ENCODE measurements at regions not wholly inside any gene's neighbourhood (a gene's known extent, or its start where the extent isn't known, plus 50 kb on each side); places are given as distances from the start of the nearest gene placed in this dataset.

DNA sequence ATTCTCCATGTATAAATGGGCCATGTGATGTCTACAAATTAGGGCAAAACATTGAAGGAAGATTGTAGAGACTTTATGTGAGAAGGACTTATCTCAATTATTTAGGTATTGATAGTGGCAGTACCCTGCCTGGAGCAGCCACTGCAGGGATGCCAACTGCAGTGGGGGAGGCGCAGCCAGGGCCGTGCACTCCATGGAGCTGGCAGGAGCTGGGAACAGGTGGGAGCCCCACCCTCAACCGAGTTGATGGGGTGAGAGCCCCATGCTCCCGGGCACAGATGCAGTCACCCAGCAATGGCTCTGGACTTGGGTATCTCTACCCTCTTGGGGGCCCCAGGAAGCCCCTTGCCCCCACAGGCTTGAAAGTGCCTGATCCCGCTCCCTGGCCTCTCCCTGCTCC lies 564.3 kb downstream of the SLC4A3 start:
- Histone ChIP-seq H3K36me3 (no peaks in the 10 kb centered on the region), H3K4me3 (no peak overlapping the region), H3K27ac (no peak overlapping the region), H3K4me1 (replicated peaks) (peaks cover 9% of the 10 kb centered on the region), H3K9me3 (replicated peaks) (peaks cover 3% of the 10 kb centered on the region; the same call in 1 of the 2 replicates), H3K27me3 (replicated peaks) (no peaks in the 10 kb centered on the region)
- DNase-seq (ENCODE audit: low read depth in 1 of 2, low spot score in 2 of 2): no peak

GRCh38 chr2:220192994-220193753 lies 565.7 kb downstream of the SLC4A3 start:
- H3K4me3 ChIP-seq: no peak overlapping the region
- no peaks in the 10 kb centered on the region for H3K27me3 ChIP-seq (replicated peaks)
- no peaks in the 10 kb centered on the region for H3K36me3 ChIP-seq
- no peak overlapping the region for H3K27ac ChIP-seq
- peaks cover 9% of the 10 kb centered on the region for H3K4me1 ChIP-seq (replicated peaks)
- H3K9me3 ChIP-seq (replicated peaks): peaks cover 3% of the 10 kb centered on the region; the same call in 1 of the 2 replicates
- DNase-seq (ENCODE audit: low read depth in 1 of 2, low spot score in 2 of 2): peak in 1 of 2 experiments; percentile 22

GRCh38 chr2:220194630-220195584 lies 567.5 kb downstream of the SLC4A3 start:
- Histone ChIP-seq H3K4me1 (replicated peaks) (peaks cover 9% of the 10 kb centered on the region), H3K9me3 (replicated peaks) (peaks cover 3% of the 10 kb centered on the region; the same call in 1 of the 2 replicates), H3K27me3 (replicated peaks) (no peaks in the 10 kb centered on the region), H3K4me3 (no peak overlapping the region), H3K36me3 (no peaks in the 10 kb centered on the region), H3K27ac (no peak overlapping the region)
- DNase-seq (ENCODE audit: low read depth in 1 of 2, low spot score in 2 of 2): no peak

GRCh38 chr2:220198896-220199295 lies 571.5 kb downstream of the SLC4A3 start:
- H3K4me3 ChIP-seq: no peak overlapping the region
- H3K9me3 ChIP-seq (replicated peaks): no peaks in the 10 kb centered on the region; the same call in 1 of the 2 replicates
- no peak for DNase-seq (ENCODE audit: low read depth in 1 of 2, low spot score in 2 of 2)
- H3K36me3 ChIP-seq: no peaks in the 10 kb centered on the region
- H3K27me3 ChIP-seq (replicated peaks): no peaks in the 10 kb centered on the region
- no peaks in the 10 kb centered on the region for H3K4me1 ChIP-seq (replicated peaks)
- H3K27ac ChIP-seq: no peak overlapping the region

- no peak overlapping the region for H3K4me3 ChIP-seq
- H3K4me1 ChIP-seq (replicated peaks): no peaks in the 10 kb centered on the region
- H3K36me3 ChIP-seq: no peaks in the 10 kb centered on the region
- no peaks in the 10 kb centered on the region for H3K27me3 ChIP-seq (replicated peaks)
- H3K9me3 ChIP-seq (replicated peaks): no peaks in the 10 kb centered on the region
- no peak for DNase-seq (ENCODE audit: low read depth in 1 of 2, low spot score in 2 of 2)
- no peak overlapping the region for H3K27ac ChIP-seq
These were observed 574.6 kb downstream of the SLC4A3 start for GRCh38 chr2:220202066-220202465.

DNA sequence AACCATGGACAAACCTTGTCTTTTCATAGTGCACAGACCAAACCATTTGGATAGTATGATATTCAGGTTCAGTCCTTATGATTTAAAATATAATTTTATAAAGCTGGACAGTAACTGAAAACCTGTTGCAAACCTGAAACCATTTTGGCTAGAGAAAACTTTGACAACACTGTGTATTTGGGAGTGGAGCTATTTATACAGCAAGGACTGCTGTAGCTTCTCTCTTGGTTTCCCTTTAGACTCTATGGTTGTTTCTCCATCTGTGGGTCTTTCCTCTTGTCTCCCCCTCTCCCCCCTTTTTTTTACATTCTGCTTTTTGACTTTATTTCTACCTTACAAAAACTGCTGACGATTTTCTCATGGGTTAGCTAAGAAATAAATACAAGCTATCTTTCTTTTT lies 581.7 kb downstream of the SLC4A3 start:
- Histone ChIP-seq H3K4me1 (replicated peaks) (no peaks in the 10 kb centered on the region), H3K9me3 (replicated peaks) (no peaks in the 10 kb centered on the region), H3K36me3 (no peaks in the 10 kb centered on the region), H3K27me3 (replicated peaks) (no peaks in the 10 kb centered on the region), H3K27ac (no peak overlapping the region), H3K4me3 (no peak overlapping the region)
- DNase-seq (ENCODE audit: low read depth in 1 of 2, low spot score in 2 of 2): no peak

GRCh38 chr2:220209751-220210150 lies 582.3 kb downstream of the SLC4A3 start:
- H3K4me1 ChIP-seq (replicated peaks): no peaks in the 10 kb centered on the region
- H3K4me3 ChIP-seq: no peak overlapping the region
- H3K27ac ChIP-seq: no peak overlapping the region
- H3K27me3 ChIP-seq (replicated peaks): no peaks in the 10 kb centered on the region
- DNase-seq (ENCODE audit: low read depth in 1 of 2, low spot score in 2 of 2): no peak
- H3K36me3 ChIP-seq: no peaks in the 10 kb centered on the region
- no peaks in the 10 kb centered on the region for H3K9me3 ChIP-seq (replicated peaks)

DNA sequence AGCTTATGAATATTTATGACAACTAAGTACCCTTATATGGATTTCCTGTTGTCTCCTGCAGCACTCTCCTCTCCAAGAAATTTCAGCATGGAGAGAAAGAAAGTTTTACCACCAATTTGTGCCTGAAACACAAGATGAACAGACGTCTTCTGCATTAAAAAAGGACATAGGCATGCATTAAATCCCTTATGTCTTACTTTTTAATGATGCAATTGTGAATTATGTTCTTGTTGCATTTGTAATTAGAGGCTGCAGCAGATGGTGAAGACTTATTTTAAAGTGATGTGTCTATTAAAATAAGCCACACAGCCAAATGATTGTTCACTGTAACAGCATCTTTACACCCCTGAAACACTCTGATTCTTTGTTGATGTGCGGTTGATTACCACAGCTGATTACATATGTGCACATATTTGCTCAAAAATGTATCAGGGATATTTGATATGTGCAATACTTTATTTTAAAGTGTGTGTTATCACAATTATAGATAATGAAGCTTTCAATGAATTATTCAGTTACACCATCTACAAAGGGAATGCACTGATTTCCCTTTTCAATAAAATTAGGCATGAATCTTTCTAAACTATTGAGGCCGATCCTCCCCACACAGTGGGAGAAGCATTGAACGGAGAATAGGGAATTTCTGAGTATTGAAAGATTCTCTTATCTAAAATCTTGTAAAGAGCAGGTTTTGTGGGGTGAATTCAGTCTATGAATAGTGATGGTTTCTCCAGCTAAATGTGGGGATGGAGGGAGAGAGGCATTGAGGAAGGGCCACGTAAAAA lies 585.1 kb downstream of the SLC4A3 start:
- H3K27me3 ChIP-seq (replicated peaks): no peaks in the 10 kb centered on the region
- H3K4me3 ChIP-seq: no peak overlapping the region
- no peaks in the 10 kb centered on the region for H3K9me3 ChIP-seq (replicated peaks)
- no peak overlapping the region for H3K27ac ChIP-seq
- H3K4me1 ChIP-seq (replicated peaks): no peaks in the 10 kb centered on the region
- no peak for DNase-seq (ENCODE audit: low read depth in 1 of 2, low spot score in 2 of 2)
- no peaks in the 10 kb centered on the region for H3K36me3 ChIP-seq

DNA sequence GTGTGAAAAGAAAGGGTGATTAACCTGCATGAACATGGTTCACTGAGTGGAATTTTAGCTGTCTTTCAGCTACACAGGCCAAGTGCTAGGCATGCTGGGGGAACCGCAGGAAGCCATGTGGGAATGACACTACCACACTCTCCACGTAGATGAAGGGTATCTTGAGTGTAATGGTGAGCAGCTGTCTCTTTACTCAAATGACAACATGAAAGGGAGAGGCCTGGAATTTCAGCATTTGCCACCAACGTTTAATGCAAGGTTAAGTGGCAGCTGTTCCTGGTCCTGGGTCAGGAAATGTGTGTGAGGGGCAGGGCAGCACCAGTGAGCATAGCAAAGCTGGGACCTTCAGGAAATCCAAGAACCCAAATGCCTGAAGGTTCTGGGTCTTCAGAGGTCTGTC lies 588.4 kb downstream of the SLC4A3 start:
- no peak overlapping the region for H3K27ac ChIP-seq
- no peaks in the 10 kb centered on the region for H3K9me3 ChIP-seq (replicated peaks)
- H3K4me3 ChIP-seq: no peak overlapping the region
- H3K27me3 ChIP-seq (replicated peaks): no peaks in the 10 kb centered on the region
- H3K36me3 ChIP-seq: no peaks in the 10 kb centered on the region
- H3K4me1 ChIP-seq (replicated peaks): no peaks in the 10 kb centered on the region
- no peak for DNase-seq (ENCODE audit: low read depth in 1 of 2, low spot score in 2 of 2)

DNA sequence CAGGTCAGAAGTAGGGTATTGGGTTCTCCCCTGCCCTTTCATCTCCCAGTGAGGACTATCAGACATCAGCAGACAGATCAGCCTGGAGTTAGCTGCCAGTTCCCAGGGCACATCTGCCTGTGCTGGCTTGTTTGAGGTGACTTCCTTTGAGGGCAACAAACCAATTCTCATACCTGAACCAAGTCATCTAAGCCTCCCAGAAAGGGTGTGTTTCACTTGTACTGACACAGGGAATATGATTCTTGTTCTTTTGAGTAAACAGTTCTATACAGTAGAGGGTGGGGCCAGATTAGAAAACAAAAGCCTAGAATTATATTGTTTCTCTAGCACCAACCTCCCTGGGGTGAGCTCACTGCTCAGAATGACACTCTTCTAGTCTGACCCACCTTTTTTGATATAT lies 591.9 kb downstream of the SLC4A3 start:
- H3K27ac ChIP-seq: no peak overlapping the region
- peaks cover 5% of the 10 kb centered on the region for H3K4me1 ChIP-seq (replicated peaks)
- no peaks in the 10 kb centered on the region for H3K27me3 ChIP-seq (replicated peaks)
- no peaks in the 10 kb centered on the region for H3K36me3 ChIP-seq
- H3K4me3 ChIP-seq: no peak overlapping the region
- no peak for DNase-seq (ENCODE audit: low read depth in 1 of 2, low spot score in 2 of 2)
- no peaks in the 10 kb centered on the region for H3K9me3 ChIP-seq (replicated peaks)

- H3K27me3 ChIP-seq (replicated peaks): no peaks in the 10 kb centered on the region
- no peaks in the 10 kb centered on the region for H3K36me3 ChIP-seq
- no peak overlapping the region for H3K27ac ChIP-seq
- H3K9me3 ChIP-seq (replicated peaks): no peaks in the 10 kb centered on the region
- no peak for DNase-seq (ENCODE audit: low read depth in 1 of 2, low spot score in 2 of 2)
- H3K4me3 ChIP-seq: no peak overlapping the region
- peaks cover 10% of the 10 kb centered on the region for H3K4me1 ChIP-seq (replicated peaks)
These were observed 592.6 kb downstream of the SLC4A3 start for GRCh38 chr2:220220009-220220408.

GRCh38 chr2:220221992-220222391 lies 594.6 kb downstream of the SLC4A3 start:
- no peaks in the 10 kb centered on the region for H3K9me3 ChIP-seq (replicated peaks)
- H3K36me3 ChIP-seq: no peaks in the 10 kb centered on the region
- H3K27me3 ChIP-seq (replicated peaks): no peaks in the 10 kb centered on the region
- no peak for DNase-seq (ENCODE audit: low read depth in 1 of 2, low spot score in 2 of 2)
- H3K4me1 ChIP-seq (replicated peaks): peaks cover 27% of the 10 kb centered on the region
- no peak overlapping the region for H3K4me3 ChIP-seq
- H3K27ac ChIP-seq: no peak overlapping the region

DNA sequence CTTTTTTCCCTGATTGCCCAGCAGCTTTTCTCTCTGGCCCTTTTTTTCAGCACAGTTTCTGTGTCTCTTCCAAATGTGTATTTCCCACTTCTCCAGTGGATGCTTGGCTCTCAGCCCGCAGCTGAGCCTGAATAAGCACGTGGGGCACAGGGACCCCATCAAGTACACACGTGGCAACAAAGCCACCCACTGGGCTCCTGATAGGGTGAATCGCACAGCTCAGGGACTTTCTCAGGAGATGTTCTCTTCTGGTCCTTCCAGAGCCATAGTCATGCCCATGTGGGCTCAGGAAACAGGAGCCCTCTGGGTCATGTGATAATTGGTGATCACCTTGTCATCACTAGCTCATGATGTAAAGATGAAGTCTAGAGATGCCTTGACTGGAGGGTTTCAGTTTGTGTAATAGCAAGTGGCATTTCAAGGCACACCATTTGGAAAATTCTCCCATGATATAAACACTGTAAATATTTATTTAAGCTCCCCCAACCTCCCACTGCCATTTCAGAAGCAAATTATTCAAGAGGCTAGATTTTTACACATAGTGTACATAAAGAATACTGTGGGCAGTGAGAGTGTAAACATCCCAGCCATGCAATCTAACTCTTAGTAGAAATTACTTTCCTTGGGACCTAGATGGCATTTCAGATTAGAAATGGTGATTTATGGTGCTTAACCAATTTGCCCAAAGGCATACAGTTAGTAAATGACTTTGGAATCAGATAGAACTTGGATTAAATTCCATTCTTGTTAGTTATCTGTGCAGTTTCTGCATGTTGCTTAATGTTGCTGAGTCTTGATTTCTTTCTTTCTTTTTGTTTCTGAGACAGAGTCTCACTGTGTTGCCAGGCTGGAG lies 597.5 kb downstream of the SLC4A3 start:
- DNase-seq (ENCODE audit: low read depth in 1 of 2, low spot score in 2 of 2): peak; percentile 55 to 96
- H3K9me3 ChIP-seq (replicated peaks): no peaks in the 10 kb centered on the region
- H3K4me3 ChIP-seq: no peak overlapping the region
- H3K4me1 ChIP-seq (replicated peaks): peaks cover 54% of the 10 kb centered on the region
- peak overlapping the region; percentile 82 for H3K27ac ChIP-seq
- no peaks in the 10 kb centered on the region for H3K27me3 ChIP-seq (replicated peaks)
- no peaks in the 10 kb centered on the region for H3K36me3 ChIP-seq
